Hematopoietic multipotent progenitor cell treated with erythropoietin and hydrocortisone succinate and interleukin-3 and kit ligand, for 17 days (in vitro differentiated cells): ENCODE measurements at regions not wholly inside any gene's neighbourhood (a gene's known extent, or its start where the extent isn't known, plus 50 kb on each side); places are given as distances from the start of the nearest gene placed in this dataset.

Experiments used
- DNase-seq: peaks from one replicate; pipeline ENCODE4 v3.0.0-alpha.2; 2015; ENCODE audit warnings: low spot score

GRCh38 chr2:103512442-103512841 is 750.6 kb downstream of the TMEM182 start:
- no peak for DNase-seq

- no peak for DNase-seq
Observed at GRCh38 chr2:103520547-103520946, 758.7 kb downstream of the TMEM182 start.

- DNase-seq, result no peak
Observed at GRCh38 chr2:103525756-103526155, 763.9 kb downstream of the TMEM182 start.

GRCh38 chr2:103526757-103527156 is 764.9 kb downstream of the TMEM182 start:
- DNase-seq, result no peak

- DNase-seq, result no peak
Observed at GRCh38 chr2:103527278-103527677, 765.4 kb downstream of the TMEM182 start.

- no peak for DNase-seq
Observed at GRCh38 chr2:103529798-103530502, 768.1 kb downstream of the TMEM182 start.

- no peak for DNase-seq
Observed at GRCh38 chr2:103552775-103553174, 790.9 kb downstream of the TMEM182 start.

- DNase-seq, result no peak
Observed at GRCh38 chr2:103594823-103595222, 833.0 kb downstream of the TMEM182 start.

- no peak for DNase-seq
Observed at GRCh38 chr2:103605071-103605780, 843.4 kb downstream of the TMEM182 start.

- DNase-seq, result no peak
Observed at GRCh38 chr2:103615611-103616105, 853.8 kb downstream of the TMEM182 start.

GRCh38 chr2:103616891-103617290 is 855.1 kb downstream of the TMEM182 start:
- DNase-seq, result no peak

- DNase-seq, result no peak
Observed at GRCh38 chr2:103618112-103618511, 856.3 kb downstream of the TMEM182 start.

GRCh38 chr2:103627301-103627700 is 865.5 kb downstream of the TMEM182 start:
- no peak for DNase-seq

- DNase-seq, result no peak
Observed at GRCh38 chr2:103638978-103639377, 877.1 kb downstream of the TMEM182 start.

GRCh38 chr2:103656558-103656957 is 894.7 kb downstream of the TMEM182 start:
- DNase-seq, result no peak

GRCh38 chr2:103660519-103660918 is 898.7 kb downstream of the TMEM182 start:
- DNase-seq, result no peak

GRCh38 chr2:103660947-103661346 is 899.1 kb downstream of the TMEM182 start:
- no peak for DNase-seq

GRCh38 chr2:103664690-103665089 is 902.9 kb downstream of the TMEM182 start:
- DNase-seq, result no peak

GRCh38 chr2:103667335-103667884 is 905.6 kb downstream of the TMEM182 start:
- DNase-seq, result no peak

- DNase-seq, result no peak
Observed at GRCh38 chr2:103669531-103669930, 907.7 kb downstream of the TMEM182 start.
